ENCODE measurements at regions not wholly inside any gene's neighbourhood (a gene's known extent, or its start where the extent isn't known, plus 50 kb on each side); places are given as distances from the start of the nearest gene placed in this dataset.
"Not testable (repeated sequence)": the region's sequence is repeated elsewhere in the genome, so short reads cannot be mapped to it uniquely, and the experiment has no call there.

DNA sequence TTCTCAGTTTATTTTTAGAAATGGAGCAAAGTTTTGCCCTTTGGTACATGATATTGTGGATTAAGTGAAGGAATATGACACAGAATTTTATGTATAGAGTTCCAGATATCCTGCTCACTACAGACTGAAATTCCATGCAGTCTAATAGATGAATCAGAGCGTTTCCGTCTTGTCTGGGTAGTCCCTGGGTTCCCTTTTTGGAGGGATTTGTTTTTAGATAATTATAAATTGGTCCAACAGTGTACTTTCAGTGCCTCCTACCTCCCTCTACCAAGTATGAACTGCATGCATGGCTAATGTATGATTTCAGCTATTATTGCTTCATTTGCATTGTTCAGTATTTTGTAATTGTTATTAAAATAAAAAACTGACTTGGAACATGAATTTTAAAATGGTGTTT is 74.4 kb downstream of the SEPTIN7 start:
- intact Hi-C loops (cut with DNase I): loop anchor here in 1 of 10 donors (5.0 kb wide), 1 partner anchor 63 kb away; no protein-coding TSS in a partner anchor
- H3K27ac ChIP-seq: peak overlapping the region in 3 of 10 donors; percentile 20 to 58 (median 21)
- DNase-seq: no peak
- peaks cover 0 to 53% (median 24%) of the 10 kb centered on the region in 9 donors for H3K4me1 ChIP-seq
- peak in 1 of 8 donors; percentile 52 for ATAC-seq
- H3K4me3 ChIP-seq: no peak overlapping the region
- 50 to 68% methylated on average over 2 of the region's 2 CpGs for WGBS, 2 donors
- no peaks in the 10 kb centered on the region for H3K9me3 ChIP-seq
- TF ChIP-seq, protein P1, sequence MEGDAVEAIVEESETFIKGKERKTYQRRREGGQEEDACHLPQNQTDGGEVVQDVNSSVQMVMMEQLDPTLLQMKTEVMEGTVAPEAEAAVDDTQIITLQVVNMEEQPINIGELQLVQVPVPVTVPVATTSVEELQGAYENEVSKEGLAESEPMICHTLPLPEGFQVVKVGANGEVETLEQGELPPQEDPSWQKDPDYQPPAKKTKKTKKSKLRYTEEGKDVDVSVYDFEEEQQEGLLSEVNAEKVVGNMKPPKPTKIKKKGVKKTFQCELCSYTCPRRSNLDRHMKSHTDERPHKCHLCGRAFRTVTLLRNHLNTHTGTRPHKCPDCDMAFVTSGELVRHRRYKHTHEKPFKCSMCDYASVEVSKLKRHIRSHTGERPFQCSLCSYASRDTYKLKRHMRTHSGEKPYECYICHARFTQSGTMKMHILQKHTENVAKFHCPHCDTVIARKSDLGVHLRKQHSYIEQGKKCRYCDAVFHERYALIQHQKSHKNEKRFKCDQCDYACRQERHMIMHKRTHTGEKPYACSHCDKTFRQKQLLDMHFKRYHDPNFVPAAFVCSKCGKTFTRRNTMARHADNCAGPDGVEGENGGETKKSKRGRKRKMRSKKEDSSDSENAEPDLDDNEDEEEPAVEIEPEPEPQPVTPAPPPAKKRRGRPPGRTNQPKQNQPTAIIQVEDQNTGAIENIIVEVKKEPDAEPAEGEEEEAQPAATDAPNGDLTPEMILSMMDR (IDR thresholded peaks at IDR 0.05): peak in 2 of 9 donors; percentile 7 to 16
- no peaks in the 10 kb centered on the region for H3K27me3 ChIP-seq
- H3K36me3 ChIP-seq: peaks cover 0 to 44% (median 0%) of the 10 kb centered on the region in 9 donors

DNA sequence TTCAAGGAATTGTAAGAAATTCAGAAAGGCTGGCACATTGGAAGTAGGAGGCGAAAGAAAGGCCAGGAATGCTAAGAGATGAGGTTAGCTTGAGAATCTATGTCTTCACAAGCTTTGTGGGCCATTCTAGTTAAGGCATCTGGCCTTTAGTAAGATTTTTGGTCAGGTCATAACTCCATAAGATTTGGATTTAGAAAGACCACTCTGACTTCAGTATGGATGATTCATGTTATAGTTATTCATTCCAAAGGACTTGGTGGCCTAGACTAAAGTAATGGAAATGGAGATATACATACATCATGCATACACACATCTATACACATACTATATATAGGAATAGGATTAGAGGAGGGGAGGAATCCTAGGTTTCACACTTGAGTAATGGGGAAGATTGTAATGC is 77.5 kb downstream of the SEPTIN7 start:
- intact Hi-C loops (cut with DNase I): loop anchor here in 1 of 10 donors (5.0 kb wide), 1 partner anchor 66 kb away; no protein-coding TSS in a partner anchor
- Histone ChIP-seq H3K9me3 (no peaks in the 10 kb centered on the region), H3K27me3 (no peaks in the 10 kb centered on the region), H3K27ac (no peak overlapping the region), H3K36me3 (peaks cover 0 to 63% (median 6%) of the 10 kb centered on the region in 9 donors), H3K4me1 (peaks cover 0 to 53% (median 16%) of the 10 kb centered on the region in 9 donors), H3K4me3 (no peak overlapping the region)
- DNase-seq (no peak), ATAC-seq (no peak)
- WGBS, 2 donors: 98 to 100% methylated on average over 1 of the region's 1 CpG
- TF ChIP-seq, protein P1 (IDR thresholded peaks at IDR 0.05): no peak

DNA sequence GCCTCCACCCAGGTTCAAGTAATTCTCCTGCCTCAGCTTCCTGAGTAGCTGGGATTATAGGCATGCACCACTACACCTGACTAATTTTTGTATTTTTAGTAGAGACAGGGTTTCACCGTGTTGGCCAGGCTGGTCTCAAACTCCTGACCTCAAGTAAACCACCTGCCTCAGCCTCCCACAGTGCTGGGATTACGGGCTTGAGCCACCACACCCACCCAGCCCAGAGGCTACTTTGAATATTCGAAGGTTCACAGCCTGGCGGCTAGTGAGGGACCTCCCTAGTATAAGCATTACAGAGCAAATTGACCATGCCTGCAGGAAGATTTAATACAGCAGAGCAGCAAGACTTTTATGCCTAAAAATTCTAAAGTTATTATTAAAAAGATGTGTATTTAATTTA is 86.6 kb downstream of the SEPTIN7 start:
- intact Hi-C loops (cut with DNase I); H3K4me3 ChIP-seq; H3K9me3 ChIP-seq; H3K27me3 ChIP-seq; ATAC-seq; H3K27ac ChIP-seq; DNase-seq: not testable (repeated sequence)
- H3K4me1 ChIP-seq: peaks cover 0 to 16% (median 0%) of the 10 kb centered on the region in 9 donors
- H3K36me3 ChIP-seq: peaks cover 0 to 99% (median 17%) of the 10 kb centered on the region in 9 donors
- 92% methylated on average over 4 of the region's 4 CpGs for WGBS, 2 donors

DNA sequence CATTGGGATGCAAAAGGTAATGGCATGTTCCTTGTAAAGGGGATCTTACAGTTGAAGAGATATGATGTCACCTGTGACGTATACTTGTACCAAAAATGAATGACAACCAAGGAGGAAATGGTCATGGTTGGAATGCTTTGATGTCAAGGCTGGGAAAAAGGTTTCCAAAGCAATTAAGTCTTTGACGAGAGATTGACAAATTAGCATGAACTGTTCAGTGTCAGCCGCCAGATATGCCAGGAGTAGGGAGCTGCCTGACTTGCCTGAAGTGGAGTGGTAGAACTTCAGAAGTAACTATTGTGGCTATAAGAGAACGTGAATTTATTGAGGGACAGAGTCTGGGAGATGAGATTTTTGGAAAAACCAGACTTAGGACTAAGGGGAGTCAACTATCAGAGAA is 88.1 kb downstream of the SEPTIN7 start:
- H3K9me3 ChIP-seq: no peaks in the 10 kb centered on the region
- DNase-seq (no peak), ATAC-seq (no peak)
- H3K27me3 ChIP-seq: no peaks in the 10 kb centered on the region
- peaks cover 0 to 96% (median 13%) of the 10 kb centered on the region in 9 donors for H3K36me3 ChIP-seq
- H3K4me3 ChIP-seq: no peak overlapping the region
- H3K4me1 ChIP-seq: peaks cover 0 to 16% (median 0%) of the 10 kb centered on the region in 9 donors
- WGBS, 2 donors: 86 to 95% methylated on average over 4 of the region's 4 CpGs
- TF ChIP-seq, protein P1 (IDR thresholded peaks at IDR 0.05): no peak
- H3K27ac ChIP-seq: no peak overlapping the region
- intact Hi-C loops (cut with DNase I): no loop called here

DNA sequence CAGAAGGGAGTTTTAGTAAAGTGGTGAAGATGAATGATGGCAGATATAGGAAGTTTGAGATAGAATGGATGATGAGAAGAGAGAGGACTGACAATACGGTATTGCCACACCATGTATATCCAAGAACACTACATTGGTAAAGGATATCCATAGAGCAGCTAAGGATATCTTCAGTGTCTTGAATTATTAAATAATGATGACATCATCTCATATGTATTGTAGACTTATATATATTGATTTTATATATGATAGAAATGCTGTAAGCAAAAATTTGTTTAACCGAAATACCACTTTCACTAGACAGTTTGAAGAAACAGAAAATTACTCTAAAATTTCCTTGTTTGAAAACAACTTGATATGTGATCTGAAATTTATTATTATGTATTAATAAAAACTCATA is 89.0 kb downstream of the SEPTIN7 start:
- peak overlapping the region in 1 of 10 donors; percentile 0 for H3K27ac ChIP-seq
- intact Hi-C loops (cut with DNase I): no loop called here
- no peaks in the 10 kb centered on the region for H3K27me3 ChIP-seq
- no peak overlapping the region for H3K4me3 ChIP-seq
- WGBS, 2 donors: 97 to 99% methylated on average over 2 of the region's 2 CpGs
- ATAC-seq (no peak), DNase-seq (no peak)
- peaks cover 0 to 16% (median 0%) of the 10 kb centered on the region in 9 donors for H3K4me1 ChIP-seq
- H3K36me3 ChIP-seq: peaks cover 0 to 87% (median 10%) of the 10 kb centered on the region in 9 donors
- TF ChIP-seq, protein P1 (IDR thresholded peaks at IDR 0.05): no peak
- H3K9me3 ChIP-seq: no peaks in the 10 kb centered on the region

Data from heart right ventricle (tissue), 16 donors.